Body of pancreas (tissue), 4 donors: ENCODE measurements at regions not wholly inside any gene's neighbourhood (a gene's known extent, or its start where the extent isn't known, plus 50 kb on each side); places are given as distances from the start of the nearest gene placed in this dataset.

ENCODE experiments used
- ATAC-seq: fragments of 150-250 bp; one replicate; pipeline ENCODE4 v1.9.1; 2016
- DNase-seq, 4 donors: peaks; one replicate each; pipeline ENCODE4 v3.0.0-alpha.2; 2019
- H3K27ac ChIP-seq, 4 donors: fragments of 200-600 bp; sonication (generic); 1 replicate in 3 of 4; 2 replicates in 1 of 4; pipeline versions ENCODE4 v1.5.1 to v1.6.1; 2016 to 2019; ENCODE audit warnings: mild to moderate bottlenecking in 1 of 4, mixed read lengths in 1 of 4, moderate library complexity in 1 of 4
- H3K27me3 ChIP-seq, 2 donors: fragments of 200-600 bp; sonication (generic); one replicate each; pipeline ENCODE4 v1.6.0; 2016; ENCODE audit warnings: mild to moderate bottlenecking in 1 of 2
- H3K36me3 ChIP-seq, 2 donors: fragments of 200-600 bp; sonication (generic); replicated peaks in 1 of 2; 2 replicates each; pipeline ENCODE4 v1.5.1; 2016; ENCODE audit warnings: low read depth in 2 of 2; ENCODE audit not compliant: insufficient read depth in 1 of 2
- H3K4me1 ChIP-seq: fragments of 200-600 bp; sonication (generic); one replicate; pipeline ENCODE4 v1.6.0; 2016
- H3K4me3 ChIP-seq, 2 donors: fragments of 200-600 bp; sonication (generic); 1 replicate in 1 of 2; 2 replicates in 1 of 2; pipeline ENCODE4 v1.5.1; 2016 to 2019
- H3K9me3 ChIP-seq, 3 donors: fragments of 200-600 bp; sonication (generic); 1 replicate in 2 of 3; 2 replicates in 1 of 3; pipeline ENCODE4 v1.5.1; 2016
- POLR2A ChIP-seq, 3 donors: fragments of 450-650 bp; IDR thresholded peaks; one replicate each; pipeline ENCODE4 v1.6.1; 2016; ENCODE audit warnings: antibody characterized with exemption in 3 of 3, mild to moderate bottlenecking in 2 of 3
- WGBS, 2 donors: methylation state at CpG; one replicate each; pipeline ENCODE4 v1.1.5; 2017; 5-methylcytosine and 5-hydroxymethylcytosine counted together
- intact Hi-C: fragments of 100-400 bp; cut with DNase I; formaldehyde crosslinking; loops from one replicate; pipeline ENCODE4 v1.15.1; 2023
- TF ChIP-seq, protein P1 (sequence below), 7 experiments: fragments of 450-650 bp in 4 of 7; fragments of 200-600 bp in 3 of 7; sonication (generic) in 3 of 7; IDR thresholded peaks; one replicate each; pipeline ENCODE4 v1.5.1; 2016 to 2019; ENCODE audit warnings: antibody characterized with exemption in 7 of 7

DNA sequence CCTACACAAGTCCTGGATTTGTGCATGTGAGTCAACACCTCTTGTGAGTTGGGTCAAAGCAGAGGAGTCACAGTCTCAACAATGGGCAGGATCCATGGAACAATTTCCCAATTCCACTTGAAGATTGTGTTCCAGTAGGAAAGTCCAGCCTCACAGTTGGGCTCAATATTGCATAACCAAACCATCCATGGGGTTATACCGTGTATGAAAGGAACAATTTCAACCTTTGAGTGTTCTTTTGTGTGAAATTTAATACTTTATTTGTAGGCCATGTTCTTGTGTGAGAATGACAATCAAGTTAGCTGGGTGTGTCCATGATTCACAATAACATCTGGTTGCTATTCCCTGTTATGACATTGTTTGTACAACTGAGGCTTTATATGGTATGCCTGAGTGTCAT, 1182.9 kb upstream of the AMELY start:
- DNase-seq (no peak), ATAC-seq (no peak)
- H3K36me3 ChIP-seq = no peaks in the 10 kb centered on the region
- intact Hi-C loops = no loop called here
- no peak overlapping the region for H3K27ac ChIP-seq
- TF ChIP-seq, protein P1, sequence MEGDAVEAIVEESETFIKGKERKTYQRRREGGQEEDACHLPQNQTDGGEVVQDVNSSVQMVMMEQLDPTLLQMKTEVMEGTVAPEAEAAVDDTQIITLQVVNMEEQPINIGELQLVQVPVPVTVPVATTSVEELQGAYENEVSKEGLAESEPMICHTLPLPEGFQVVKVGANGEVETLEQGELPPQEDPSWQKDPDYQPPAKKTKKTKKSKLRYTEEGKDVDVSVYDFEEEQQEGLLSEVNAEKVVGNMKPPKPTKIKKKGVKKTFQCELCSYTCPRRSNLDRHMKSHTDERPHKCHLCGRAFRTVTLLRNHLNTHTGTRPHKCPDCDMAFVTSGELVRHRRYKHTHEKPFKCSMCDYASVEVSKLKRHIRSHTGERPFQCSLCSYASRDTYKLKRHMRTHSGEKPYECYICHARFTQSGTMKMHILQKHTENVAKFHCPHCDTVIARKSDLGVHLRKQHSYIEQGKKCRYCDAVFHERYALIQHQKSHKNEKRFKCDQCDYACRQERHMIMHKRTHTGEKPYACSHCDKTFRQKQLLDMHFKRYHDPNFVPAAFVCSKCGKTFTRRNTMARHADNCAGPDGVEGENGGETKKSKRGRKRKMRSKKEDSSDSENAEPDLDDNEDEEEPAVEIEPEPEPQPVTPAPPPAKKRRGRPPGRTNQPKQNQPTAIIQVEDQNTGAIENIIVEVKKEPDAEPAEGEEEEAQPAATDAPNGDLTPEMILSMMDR (IDR thresholded peaks at IDR 0.05) = no peak
- WGBS, 2 donors = 15 to 27% methylated on average over 1 of the region's 1 CpG
- no peaks in the 10 kb centered on the region for H3K9me3 ChIP-seq
- H3K4me3 ChIP-seq = no peak overlapping the region
- H3K27me3 ChIP-seq = no peaks in the 10 kb centered on the region
- H3K4me1 ChIP-seq = no peaks in the 10 kb centered on the region

GRCh38 chrY:8092926-8093325, 1181.4 kb upstream of the AMELY start:
- H3K27me3 ChIP-seq = no peaks in the 10 kb centered on the region
- ATAC-seq (no peak), DNase-seq (no peak)
- H3K4me1 ChIP-seq = no peaks in the 10 kb centered on the region
- no peak overlapping the region for H3K4me3 ChIP-seq
- H3K9me3 ChIP-seq = no peaks in the 10 kb centered on the region
- no peaks in the 10 kb centered on the region for H3K36me3 ChIP-seq
- TF ChIP-seq POLR2A (IDR thresholded peaks at IDR 0.05) = no peak
- TF ChIP-seq, protein P1 (IDR thresholded peaks at IDR 0.05) = no peak
- 60 to 83% methylated on average over 1 of the region's 1 CpG for WGBS, 2 donors
- intact Hi-C loops = no loop called here
- H3K27ac ChIP-seq = no peak overlapping the region

- H3K4me1 ChIP-seq = no peaks in the 10 kb centered on the region
- no peak overlapping the region for H3K27ac ChIP-seq
- no peak for DNase-seq
- TF ChIP-seq, protein P1 (IDR thresholded peaks at IDR 0.05) = no peak
- TF ChIP-seq POLR2A (IDR thresholded peaks at IDR 0.05) = no peak
- H3K4me3 ChIP-seq = no peak overlapping the region
- intact Hi-C loops = no loop called here
- ATAC-seq = no peak
- no peaks in the 10 kb centered on the region for H3K9me3 ChIP-seq
- H3K27me3 ChIP-seq = no peaks in the 10 kb centered on the region
- H3K36me3 ChIP-seq = no peaks in the 10 kb centered on the region
These were observed 1174.4 kb upstream of the AMELY start for GRCh38 chrY:8085925-8086324.

- Histone ChIP-seq H3K27ac (no peak overlapping the region), H3K9me3 (no peaks in the 10 kb centered on the region), H3K4me1 (no peaks in the 10 kb centered on the region), H3K4me3 (no peak overlapping the region), H3K36me3 (no peaks in the 10 kb centered on the region), H3K27me3 (no peaks in the 10 kb centered on the region)
- intact Hi-C loops = no loop called here
- WGBS, 2 donors = 82 to 90% methylated on average over 2 of the region's 2 CpGs
- TF ChIP-seq POLR2A (IDR thresholded peaks at IDR 0.05) = no peak
- TF ChIP-seq, protein P1 (IDR thresholded peaks at IDR 0.05) = no peak
- ATAC-seq (no peak), DNase-seq (no peak)
These were observed 1172.6 kb upstream of the AMELY start for GRCh38 chrY:8084192-8084591.

DNA sequence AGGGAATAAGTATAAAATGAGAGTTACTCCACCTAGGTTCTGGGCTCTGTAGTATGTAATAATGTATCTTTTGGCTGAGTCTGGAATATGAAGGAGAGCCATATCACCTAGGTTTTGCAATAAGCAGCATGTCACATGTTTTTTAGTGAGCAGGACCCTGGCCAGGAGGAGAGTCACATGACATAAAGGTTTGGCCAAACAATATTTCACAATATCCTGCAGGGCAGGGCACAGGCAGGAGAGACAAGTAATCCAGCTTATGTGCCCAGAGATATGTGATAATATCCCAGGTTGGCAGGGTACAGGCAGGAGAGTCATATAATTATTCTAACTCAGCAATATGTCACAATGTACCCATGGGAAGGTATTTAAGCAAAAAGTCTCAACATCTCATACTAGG, 1169.6 kb upstream of the AMELY start:
- Histone ChIP-seq H3K4me1 (no peaks in the 10 kb centered on the region), H3K4me3 (no peak overlapping the region), H3K9me3 (no peaks in the 10 kb centered on the region), H3K27ac (no peak overlapping the region), H3K27me3 (no peaks in the 10 kb centered on the region), H3K36me3 (no peaks in the 10 kb centered on the region)
- DNase-seq (no peak), ATAC-seq (no peak)
- intact Hi-C loops = no loop called here
- no peak for TF ChIP-seq POLR2A (IDR thresholded peaks at IDR 0.05)
- TF ChIP-seq, protein P1 (IDR thresholded peaks at IDR 0.05) = no peak
